Activated CD8-positive, alpha-beta T cell treated with anti-CD3 and anti-CD28 coated beads for 36 hours (primary cell): ENCODE measurements at regions not wholly inside any gene's neighbourhood (a gene's known extent, or its start where the extent isn't known, plus 50 kb on each side); places are given as distances from the start of the nearest gene placed in this dataset.

Experiments used
- ATAC-seq: fragments of 200-7000 bp; cut with Tn5 transposase; one replicate; pipeline ENCODE4 v1.10.0; 2021; ENCODE audit warnings: mild to moderate bottlenecking, moderate library complexity
- CTCF ChIA-PET: fragments of 350-600 bp; sonication (Branson Sonifier 250); formaldehyde crosslinking; loops from one replicate; lab custom pipeline; 2021; ENCODE audit warnings: antibody characterized with exemption; lab: Charles Lee
- POLR2A ChIA-PET: fragments of 350-600 bp; sonication (Branson Sonifier 250); formaldehyde crosslinking; loops from one replicate; lab custom pipeline; 2021; ENCODE audit warnings: antibody characterized with exemption; lab: Charles Lee
- DNase-seq: peaks from one replicate; pipeline ENCODE4 v3.0.0-alpha.2; 2020
- H3K27ac Mint-ChIP-seq: one replicate; pipeline ENCODE4 v1.8.0; 2021; ENCODE audit warnings: mild to moderate bottlenecking, mixed read lengths
- H3K27me3 Mint-ChIP-seq: one replicate; pipeline ENCODE4 v1.8.0; 2021; ENCODE audit warnings: mixed read lengths
- H3K36me3 Mint-ChIP-seq: one replicate; pipeline ENCODE4 v1.8.0; 2021; ENCODE audit warnings: low read depth, mixed read lengths
- H3K4me1 Mint-ChIP-seq: one replicate; pipeline ENCODE4 v1.8.0; 2021; ENCODE audit warnings: low read depth, mixed read lengths
- H3K4me3 Mint-ChIP-seq: one replicate; pipeline ENCODE4 v1.8.0; 2021; ENCODE audit warnings: mild to moderate bottlenecking, moderate library complexity, mixed read lengths
- H3K9me3 Mint-ChIP-seq: one replicate; pipeline ENCODE4 v1.8.0; 2021; ENCODE audit warnings: mixed read lengths
- CTCF ChIP-seq: fragments of 200-600 bp; IDR thresholded peaks from one replicate; pipeline ENCODE4 v1.8.0; 2022; ENCODE audit warnings: antibody characterized with exemption, mild to moderate bottlenecking
- intact Hi-C: fragments of 100-400 bp; cut with micrococcal nuclease; formaldehyde crosslinking; loops from one replicate; pipeline ENCODE4 v1.10.0; 2022

- ATAC-seq (no peak), DNase-seq (no peak)
- intact Hi-C loops: no loop called here
- H3K4me1 Mint-ChIP-seq: no peaks in the 10 kb centered on the region
- ChIA-PET CTCF (no interaction called here), POLR2A (no interaction called here)
- TF ChIP-seq CTCF: no peak
- no peaks in the 10 kb centered on the region for H3K36me3 Mint-ChIP-seq
- H3K27me3 Mint-ChIP-seq: no peaks in the 10 kb centered on the region
- H3K9me3 Mint-ChIP-seq: no peaks in the 10 kb centered on the region
- H3K4me3 Mint-ChIP-seq: no peak overlapping the region
- H3K27ac Mint-ChIP-seq: no peak overlapping the region
These were observed 419.9 kb downstream of the TDRD15 start for GRCh38 chr2:21543630-21544029.

- H3K4me1 Mint-ChIP-seq: no peaks in the 10 kb centered on the region
- no peaks in the 10 kb centered on the region for H3K9me3 Mint-ChIP-seq
- H3K4me3 Mint-ChIP-seq: no peak overlapping the region
- ATAC-seq (no peak), DNase-seq (no peak)
- H3K27ac Mint-ChIP-seq: no peak overlapping the region
- POLR2A ChIA-PET: no interaction called here
- intact Hi-C loops: no loop called here
- CTCF ChIA-PET: no interaction called here
- no peaks in the 10 kb centered on the region for H3K36me3 Mint-ChIP-seq
- no peaks in the 10 kb centered on the region for H3K27me3 Mint-ChIP-seq
- TF ChIP-seq CTCF: no peak
These were observed 420.6 kb downstream of the TDRD15 start for GRCh38 chr2:21544392-21544791.

GRCh38 chr2:21552981-21553380, 429.2 kb downstream of the TDRD15 start:
- Mint-ChIP-seq H3K4me3 (no peak overlapping the region), H3K27ac (no peak overlapping the region), H3K9me3 (peaks cover 3% of the 10 kb centered on the region), H3K36me3 (no peaks in the 10 kb centered on the region), H3K27me3 (no peaks in the 10 kb centered on the region), H3K4me1 (no peaks in the 10 kb centered on the region)
- no peak for TF ChIP-seq CTCF
- POLR2A ChIA-PET: no interaction called here
- CTCF ChIA-PET: interaction anchor here (0.6 kb wide), 1 partner anchor 130 kb away, joined by 3 read pairs; no protein-coding TSS in a partner anchor
- no peak for ATAC-seq
- intact Hi-C loops: no loop called here
- no peak for DNase-seq

- Mint-ChIP-seq H3K36me3 (no peaks in the 10 kb centered on the region), H3K27ac (no peak overlapping the region), H3K9me3 (peaks cover 3% of the 10 kb centered on the region), H3K4me3 (no peak overlapping the region), H3K27me3 (no peaks in the 10 kb centered on the region), H3K4me1 (no peaks in the 10 kb centered on the region)
- TF ChIP-seq CTCF: no peak
- intact Hi-C loops: no loop called here
- ChIA-PET CTCF (no interaction called here), POLR2A (no interaction called here)
- ATAC-seq (no peak), DNase-seq (no peak)
These were observed 435.6 kb downstream of the TDRD15 start for GRCh38 chr2:21559351-21559750.

- TF ChIP-seq CTCF: no peak
- no peaks in the 10 kb centered on the region for H3K36me3 Mint-ChIP-seq
- ATAC-seq (no peak), DNase-seq (no peak)
- ChIA-PET POLR2A (no interaction called here), CTCF (no interaction called here)
- H3K9me3 Mint-ChIP-seq: no peaks in the 10 kb centered on the region
- H3K4me1 Mint-ChIP-seq: no peaks in the 10 kb centered on the region
- intact Hi-C loops: no loop called here
- H3K27ac Mint-ChIP-seq: no peak overlapping the region
- no peak overlapping the region for H3K4me3 Mint-ChIP-seq
- no peaks in the 10 kb centered on the region for H3K27me3 Mint-ChIP-seq
These were observed 438.2 kb downstream of the TDRD15 start for GRCh38 chr2:21561965-21562364.
